HepG2 (cell line): ENCODE measurements at regions not wholly inside any gene's neighbourhood (a gene's known extent, or its start where the extent isn't known, plus 50 kb on each side); places are given as distances from the start of the nearest gene placed in this dataset.

Source experiments
- ATAC-seq: fragments of 200-7000 bp; cut with Tn5 transposase; 3 replicates; pipeline ENCODE4 v1.9.1; 2020; ENCODE audit warnings: mild to moderate bottlenecking, moderate library complexity
- BruUV-seq: library from RNA; stranded (reverse); fragments of 400-500 nt; replicated peaks from 2 replicates; lab custom pipeline; 2021; lab: Mats Ljungman, UMichigan
- CTCF ChIA-PET: fragments of 300-600 bp; formaldehyde crosslinking; extraction: SDS; loops from one replicate; lab custom pipeline; 2021; ENCODE audit warnings: low total read pairs, inconsistent platforms, low intra/inter-chr PET ratio; lab: Yijun Ruan, JAX
- POLR2A ChIA-PET: fragments of 350-600 bp; sonication (Branson Sonifier 250); formaldehyde crosslinking; loops from one replicate; lab custom pipeline; 2020; ENCODE audit warnings: antibody characterized with exemption, inconsistent platforms; lab: Yijun Ruan, JAX
- DNase-seq: peaks from one replicate; pipeline ENCODE4 v3.0.0-alpha.2; 2015; ENCODE audit warnings: low spot score
- FAIRE-seq: peaks from 3 replicates; lab custom pipeline; 2011; peaks lifted over from hg19 to GRCh38; lab: Jason Lieb, UNC
- H2AFZ ChIP-seq: one replicate; pipeline ENCODE4 v1.6.1; 2011; ENCODE audit warnings: low read length, inconsistent platforms
- H3K27ac ChIP-seq: fragments of 300-600 bp; 3 replicates; pipeline ENCODE4 v1.8.0; 2011; ENCODE audit warnings: mixed run types, mild to moderate bottlenecking, mixed read lengths, low read length, inconsistent platforms; ENCODE audit not compliant: insufficient read depth; ENCODE audit errors: extremely low read length
- H3K27me3 ChIP-seq, 2 experiments: fragments of 200-600 bp in 1 of 2; 2 replicates in 1 of 2; 3 replicates in 1 of 2; pipeline versions ENCODE4 v1.6.0 to v1.8.0; 2011; ENCODE audit warnings: low read length in 2 of 2, mild to moderate bottlenecking in 2 of 2, moderate library complexity in 2 of 2, inconsistent platforms in 1 of 2; ENCODE audit not compliant: insufficient read depth in 2 of 2, control insufficient read depth in 1 of 2
- H3K36me3 ChIP-seq, 2 experiments: fragments of 200-600 bp in 1 of 2; replicated peaks in 1 of 2; 2 replicates in 1 of 2; 3 replicates in 1 of 2; pipeline versions ENCODE4 v1.5.1 to v1.8.0; 2011; ENCODE audit warnings: low read length in 2 of 2, inconsistent platforms in 1 of 2; ENCODE audit not compliant: insufficient read depth in 2 of 2, control insufficient read depth in 1 of 2
- H3K4me1 ChIP-seq: 2 replicates; pipeline ENCODE4 v1.5.1; 2012; ENCODE audit warnings: low read length, inconsistent platforms; ENCODE audit not compliant: insufficient read depth
- H3K4me2 ChIP-seq: 2 replicates; pipeline ENCODE4 v1.6.0; 2011; ENCODE audit warnings: low read depth, low read length, inconsistent platforms
- H3K4me3 ChIP-seq, 3 experiments: fragments of 200-600 bp in 1 of 3; sonication (generic), shearing (Covaris generic) in 1 of 3; replicated peaks in 1 of 3; 2 replicates each; pipeline ENCODE4 v1.5.1; 2011 to 2016; ENCODE audit warnings: low read length in 3 of 3, inconsistent platforms in 2 of 3, low read depth in 2 of 3, mild to moderate bottlenecking in 2 of 3, control low read depth in 1 of 3, mixed read lengths in 1 of 3; ENCODE audit not compliant: insufficient read depth in 1 of 3
- H3K79me2 ChIP-seq: one replicate; pipeline ENCODE4 v1.6.1; 2011; ENCODE audit warnings: low read length, inconsistent platforms; ENCODE audit not compliant: insufficient read depth
- H3K9ac ChIP-seq: 2 replicates; pipeline ENCODE4 v1.6.0; 2011; ENCODE audit warnings: mild to moderate bottlenecking, low read depth, low read length, inconsistent platforms; ENCODE audit not compliant: insufficient read depth
- H3K9me3 ChIP-seq: 2 replicates; pipeline ENCODE4 v1.5.1; 2012; ENCODE audit warnings: mild to moderate bottlenecking, low read length
- H4K20me1 ChIP-seq: 2 replicates; pipeline ENCODE4 v1.6.0; 2011; ENCODE audit warnings: inconsistent platforms, mild to moderate bottlenecking, low read length, moderate library complexity; ENCODE audit not compliant: insufficient read depth
- ATF6 ChIP-seq: sonication (generic); formaldehyde crosslinking; conservative IDR thresholded peaks from 2 replicates; pipeline ENCODE4 v1.4.0; 2020; ENCODE audit warnings: missing genetic modification reagents
- BORCS8-MEF2B ChIP-seq: sonication (generic); formaldehyde crosslinking; IDR thresholded peaks from 2 replicates; pipeline ENCODE4 v1.8.0; 2022; ENCODE audit warnings: mild to moderate bottlenecking, missing genetic modification reagents
- HIVEP1 ChIP-seq: sonication (generic); formaldehyde crosslinking; IDR thresholded peaks from 2 replicates; pipeline ENCODE4 v1.4.0; 2020; ENCODE audit warnings: mild to moderate bottlenecking, missing genetic modification reagents
- MTA3 ChIP-seq: sonication (generic); formaldehyde crosslinking; IDR thresholded peaks from 2 replicates; pipeline ENCODE4 v1.4.0; 2020; ENCODE audit warnings: missing genetic modification reagents
- NFATC3 ChIP-seq: sonication (generic); formaldehyde crosslinking; IDR thresholded peaks from 2 replicates; pipeline ENCODE4 v1.5.1; 2020; ENCODE audit warnings: mild to moderate bottlenecking, missing genetic modification reagents
- PATZ1 ChIP-seq: sonication (generic); formaldehyde crosslinking; IDR thresholded peaks from 2 replicates; pipeline ENCODE4 v1.4.0; 2020; ENCODE audit warnings: missing genetic modification reagents
- PCBP2 ChIP-seq: fragments of 200-400 bp; formaldehyde crosslinking; optimal IDR thresholded peaks from 2 replicates; pipeline ENCODE3; 2018; ENCODE audit warnings: low read length, low read depth; ENCODE audit not compliant: poor library complexity, severe bottlenecking
- ZNF205 ChIP-seq: IDR thresholded peaks from 2 replicates; pipeline ENCODE4 v1.6.1; 2018; ENCODE audit warnings: missing biosample characterization, missing genetic modification reagents
- ZNF256 ChIP-seq: sonication (generic); formaldehyde crosslinking; conservative IDR thresholded peaks from 2 replicates; pipeline ENCODE4 v1.4.0; 2020; ENCODE audit warnings: missing genetic modification reagents
- ZNF333 ChIP-seq: sonication (generic); formaldehyde crosslinking; IDR thresholded peaks from 2 replicates; pipeline ENCODE4 v1.4.0; 2020; ENCODE audit warnings: mild to moderate bottlenecking, missing genetic modification reagents, borderline replicate concordance
- ZNF790 ChIP-seq: sonication (generic); formaldehyde crosslinking; IDR thresholded peaks from 2 replicates; pipeline ENCODE4 v1.8.0; 2022; ENCODE audit warnings: missing genetic modification reagents, mild to moderate bottlenecking, borderline replicate concordance
- ZSCAN20 ChIP-seq: sonication (generic); formaldehyde crosslinking; IDR thresholded peaks from 2 replicates; pipeline ENCODE4 v1.4.0; 2020; ENCODE audit warnings: missing genetic modification reagents, mild to moderate bottlenecking, borderline replicate concordance
- WGBS: methylation state at CpG from one replicate; pipeline ENCODE4 v1.1.6; 2017; ENCODE audit warnings: low lambda C conversion rate; 5-methylcytosine and 5-hydroxymethylcytosine counted together
- in situ Hi-C: cut with HindIII; loops from 2 replicates; pipeline ENCODE4 v1.10.0; 2017; ENCODE audit warnings: low pct_unique_long_range_greater_than_20kb; ENCODE audit not compliant: extremely low pct_ligation_motif_present
- intact Hi-C: fragments of 100-400 bp; cut with micrococcal nuclease; formaldehyde crosslinking; loops from one replicate; pipeline ENCODE4 v1.10.0; 2022; ENCODE audit not compliant: unreplicated experiment
- TF ChIP-seq, protein P1 (sequence below): sonication (generic); formaldehyde crosslinking; IDR thresholded peaks from 2 replicates; pipeline ENCODE4 v1.5.0; 2020; ENCODE audit warnings: mild to moderate bottlenecking, missing genetic modification reagents

DNA sequence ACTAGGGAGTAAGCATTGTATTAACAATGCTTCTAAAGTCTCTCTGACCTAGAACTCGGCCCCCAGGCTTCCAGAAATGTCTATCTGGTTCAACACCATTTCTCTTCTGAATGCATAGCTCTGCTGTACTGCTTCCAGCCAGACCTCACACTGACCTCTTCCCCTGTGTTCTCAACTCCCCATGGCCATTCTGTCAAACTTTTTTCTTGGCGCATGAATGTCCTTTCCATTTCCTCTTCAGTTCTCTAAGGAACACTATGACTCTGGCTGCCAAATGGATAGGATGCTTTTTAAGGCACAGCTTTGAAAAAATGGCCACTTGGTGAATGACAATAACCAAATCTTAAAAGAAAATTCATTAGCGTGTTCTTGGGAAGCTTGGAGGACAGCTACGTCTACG is 425.8 kb downstream of the ETV1 start:
- no peak overlapping the region for H3K4me3 ChIP-seq
- no peak overlapping the region for H3K4me2 ChIP-seq
- POLR2A ChIA-PET = no interaction called here

More for the DNA sequence above, 425.8 kb downstream of the ETV1 start:
- peaks cover 65% of the 10 kb centered on the region for H3K9me3 ChIP-seq
- H2AFZ ChIP-seq = no peak overlapping the region
- intact Hi-C loops = no loop called here
- no peak overlapping the region for H3K27ac ChIP-seq
- 15% methylated on average over 5 of the region's 5 CpGs for WGBS
- no peaks in the 10 kb centered on the region for H4K20me1 ChIP-seq
- ATAC-seq (no peak), DNase-seq (no peak), FAIRE-seq (no peak)
- H3K36me3 ChIP-seq = no peaks in the 10 kb centered on the region
- in situ Hi-C loops = no loop called here
- CTCF ChIA-PET = no interaction called here
- H3K9ac ChIP-seq = no peak overlapping the region
- H3K4me1 ChIP-seq = no peaks in the 10 kb centered on the region
- no peak for TF ChIP-seq ZNF256 (CRISPR knock-in tag)
- TF ChIP-seq PATZ1 (CRISPR knock-in tag) = no peak
- no peak for TF ChIP-seq BORCS8-MEF2B (CRISPR knock-in tag)
- no peak for TF ChIP-seq ZNF333
- no peak for TF ChIP-seq PCBP2
- TF ChIP-seq, protein P1, sequence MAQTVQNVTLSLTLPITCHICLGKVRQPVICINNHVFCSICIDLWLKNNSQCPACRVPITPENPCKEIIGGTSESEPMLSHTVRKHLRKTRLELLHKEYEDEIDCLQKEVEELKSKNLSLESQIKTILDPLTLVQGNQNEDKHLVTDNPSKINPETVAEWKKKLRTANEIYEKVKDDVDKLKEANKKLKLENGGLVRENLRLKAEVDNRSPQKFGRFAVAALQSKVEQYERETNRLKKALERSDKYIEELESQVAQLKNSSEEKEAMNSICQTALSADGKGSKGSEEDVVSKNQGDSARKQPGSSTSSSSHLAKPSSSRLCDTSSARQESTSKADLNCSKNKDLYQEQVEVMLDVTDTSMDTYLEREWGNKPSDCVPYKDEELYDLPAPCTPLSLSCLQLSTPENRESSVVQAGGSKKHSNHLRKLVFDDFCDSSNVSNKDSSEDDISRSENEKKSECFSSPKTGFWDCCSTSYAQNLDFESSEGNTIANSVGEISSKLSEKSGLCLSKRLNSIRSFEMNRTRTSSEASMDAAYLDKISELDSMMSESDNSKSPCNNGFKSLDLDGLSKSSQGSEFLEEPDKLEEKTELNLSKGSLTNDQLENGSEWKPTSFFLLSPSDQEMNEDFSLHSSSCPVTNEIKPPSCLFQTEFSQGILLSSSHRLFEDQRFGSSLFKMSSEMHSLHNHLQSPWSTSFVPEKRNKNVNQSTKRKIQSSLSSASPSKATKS (CRISPR knock-in tag) = no peak
- TF ChIP-seq MTA3 = no peak
- no peak for TF ChIP-seq HIVEP1 (CRISPR knock-in tag)
- no peak for TF ChIP-seq ATF6
- TF ChIP-seq ZSCAN20 (CRISPR knock-in tag) = no peak
- no peak for TF ChIP-seq ZNF205
- no peak for TF ChIP-seq NFATC3 (CRISPR knock-in tag)
- no peak for TF ChIP-seq ZNF790
- TF ChIP-seq, all 625 proteins: peak for 0
- no peaks in the 10 kb centered on the region for H3K27me3 ChIP-seq
- no TSS peak for BruUV-seq
- H3K79me2 ChIP-seq = no peaks in the 10 kb centered on the region
